DND-41 (cell line): ENCODE measurements at regions not wholly inside any gene's neighbourhood (a gene's known extent, or its start where the extent isn't known, plus 50 kb on each side); places are given as distances from the start of the nearest gene placed in this dataset.
"Not testable (repeated sequence)": the region's sequence is repeated elsewhere in the genome, so short reads cannot be mapped to it uniquely, and the experiment has no call there.

Experiments
- ATAC-seq: fragments of 200-7000 bp; cut with Tn5 transposase; 3 replicates; pipeline ENCODE4 v1.9.1; 2021; ENCODE audit warnings: low read depth; ENCODE audit not compliant: insufficient read depth
- DNase-seq: peaks from one replicate; pipeline ENCODE4 v3.0.0-alpha.2; 2020
- H2AFZ ChIP-seq: 2 replicates; pipeline ENCODE4 v1.6.0; 2012; ENCODE audit warnings: low read depth, low read length
- H3K27ac ChIP-seq: 2 replicates; pipeline ENCODE4 v1.5.1; 2012; ENCODE audit warnings: low read length, inconsistent platforms
- H3K27me3 ChIP-seq: fragments of 200-600 bp; sonication (generic); 2 replicates; pipeline ENCODE4 v1.6.0; 2012; ENCODE audit warnings: low read length, mild to moderate bottlenecking, inconsistent platforms; ENCODE audit not compliant: insufficient read depth, poor library complexity
- H3K36me3 ChIP-seq: 2 replicates; pipeline ENCODE4 v1.5.1; 2012; ENCODE audit warnings: low read length, inconsistent platforms; ENCODE audit not compliant: insufficient read depth
- H3K4me1 ChIP-seq: 2 replicates; pipeline ENCODE4 v1.5.1; 2012; ENCODE audit warnings: mild to moderate bottlenecking, low read length; ENCODE audit not compliant: insufficient read depth
- H3K4me2 ChIP-seq: 2 replicates; pipeline ENCODE4 v1.6.0; 2012; ENCODE audit warnings: mild to moderate bottlenecking, moderate library complexity, low read length, inconsistent platforms; ENCODE audit not compliant: insufficient read depth
- H3K4me3 ChIP-seq, 2 experiments: fragments of 200-600 bp in 1 of 2; shearing (Covaris generic) in 1 of 2; 2 replicates each; pipeline ENCODE4 v1.5.1; 2012 to 2016; ENCODE audit warnings: inconsistent platforms in 2 of 2, low read length in 2 of 2, mild to moderate bottlenecking in 2 of 2, low read depth in 1 of 2, moderate library complexity in 1 of 2
- H3K79me2 ChIP-seq: 2 replicates; pipeline ENCODE4 v1.6.0; 2012; ENCODE audit warnings: low read length, inconsistent platforms; ENCODE audit not compliant: insufficient read depth
- H3K9ac ChIP-seq: 2 replicates; pipeline ENCODE4 v1.6.0; 2012; ENCODE audit warnings: low read depth, mild to moderate bottlenecking, inconsistent platforms, low read length, moderate library complexity
- H3K9me3 ChIP-seq: 2 replicates; pipeline ENCODE4 v1.5.1; 2012; ENCODE audit warnings: low read length, moderate library complexity, mild to moderate bottlenecking, inconsistent platforms; ENCODE audit not compliant: insufficient read depth, severe bottlenecking
- H4K20me1 ChIP-seq: 2 replicates; pipeline ENCODE4 v1.6.0; 2012; ENCODE audit warnings: low read length; ENCODE audit not compliant: insufficient read depth
- CTCF ChIP-seq: IDR thresholded peaks from 2 replicates; pipeline ENCODE4 v1.5.1; 2012; ENCODE audit warnings: borderline replicate concordance, low read length, moderate library complexity, mild to moderate bottlenecking; ENCODE audit not compliant: poor library complexity, severe bottlenecking; ENCODE audit errors: extremely low read depth
- EZH2 ChIP-seq: IDR thresholded peaks from 3 replicates; pipeline ENCODE4 v1.6.1; 2012; ENCODE audit warnings: borderline replicate concordance, low read depth, mild to moderate bottlenecking, moderate library complexity, low read length, inconsistent platforms; ENCODE audit not compliant: severe bottlenecking

- Histone ChIP-seq H2AFZ (no peak overlapping the region), H3K9me3 (no peaks in the 10 kb centered on the region), H3K79me2 (no peaks in the 10 kb centered on the region), H3K4me3 (no peak overlapping the region), H3K4me2 (no peak overlapping the region), H4K20me1 (no peaks in the 10 kb centered on the region), H3K9ac (no peak overlapping the region), H3K27ac (no peak overlapping the region), H3K4me1 (peaks cover 12% of the 10 kb centered on the region), H3K36me3 (no peaks in the 10 kb centered on the region), H3K27me3 (no peaks in the 10 kb centered on the region)
- no peak for TF ChIP-seq CTCF
- TF ChIP-seq EZH2: no peak
- ATAC-seq (no peak), DNase-seq (no peak)
Observed at GRCh38 chr3:177453451-177453844, 256.2 kb upstream of the TBL1XR1 start.

GRCh38 chr3:177457204-177457603, 259.9 kb upstream of the TBL1XR1 start:
- H3K27ac ChIP-seq, H3K4me3 ChIP-seq, H4K20me1 ChIP-seq, H2AFZ ChIP-seq, H3K9me3 ChIP-seq, DNase-seq, H3K79me2 ChIP-seq, H3K9ac ChIP-seq, H3K4me1 ChIP-seq, H3K4me2 ChIP-seq, ATAC-seq, H3K36me3 ChIP-seq, H3K27me3 ChIP-seq: not testable (repeated sequence)

GRCh38 chr3:177459401-177459800, 262.1 kb upstream of the TBL1XR1 start:
- no peaks in the 10 kb centered on the region for H3K4me1 ChIP-seq
- H3K4me3 ChIP-seq: no peak overlapping the region
- H2AFZ ChIP-seq: no peak overlapping the region

GRCh38 chr3:177460047-177460446, 262.8 kb upstream of the TBL1XR1 start:
- no peaks in the 10 kb centered on the region for H3K79me2 ChIP-seq
- DNase-seq (no peak), ATAC-seq (no peak)
- H3K27ac ChIP-seq: no peak overlapping the region
- TF ChIP-seq EZH2 (no peak), CTCF (no peak)
- no peaks in the 10 kb centered on the region for H4K20me1 ChIP-seq
- H3K4me2 ChIP-seq: no peak overlapping the region
- H2AFZ ChIP-seq: no peak overlapping the region
- H3K27me3 ChIP-seq: no peaks in the 10 kb centered on the region
- no peak overlapping the region for H3K4me3 ChIP-seq
- no peak overlapping the region for H3K9ac ChIP-seq
- H3K9me3 ChIP-seq: no peaks in the 10 kb centered on the region
- no peaks in the 10 kb centered on the region for H3K36me3 ChIP-seq
- H3K4me1 ChIP-seq: no peaks in the 10 kb centered on the region

More at GRCh38 chr3:177459401-177459800, 262.1 kb upstream of the TBL1XR1 start:
- H3K9me3 ChIP-seq: no peaks in the 10 kb centered on the region
- H3K9ac ChIP-seq: no peak overlapping the region
- TF ChIP-seq CTCF (no peak), EZH2 (no peak)
- no peaks in the 10 kb centered on the region for H3K36me3 ChIP-seq
- H3K4me2 ChIP-seq: no peak overlapping the region
- no peak overlapping the region for H3K27ac ChIP-seq
- H3K27me3 ChIP-seq: no peaks in the 10 kb centered on the region
- ATAC-seq (no peak), DNase-seq (no peak)
- no peaks in the 10 kb centered on the region for H3K79me2 ChIP-seq
- no peaks in the 10 kb centered on the region for H4K20me1 ChIP-seq
